ENCODE measurements at regions not wholly inside any gene's neighbourhood (a gene's known extent, or its start where the extent isn't known, plus 50 kb on each side); places are given as distances from the start of the nearest gene placed in this dataset.

DNA sequence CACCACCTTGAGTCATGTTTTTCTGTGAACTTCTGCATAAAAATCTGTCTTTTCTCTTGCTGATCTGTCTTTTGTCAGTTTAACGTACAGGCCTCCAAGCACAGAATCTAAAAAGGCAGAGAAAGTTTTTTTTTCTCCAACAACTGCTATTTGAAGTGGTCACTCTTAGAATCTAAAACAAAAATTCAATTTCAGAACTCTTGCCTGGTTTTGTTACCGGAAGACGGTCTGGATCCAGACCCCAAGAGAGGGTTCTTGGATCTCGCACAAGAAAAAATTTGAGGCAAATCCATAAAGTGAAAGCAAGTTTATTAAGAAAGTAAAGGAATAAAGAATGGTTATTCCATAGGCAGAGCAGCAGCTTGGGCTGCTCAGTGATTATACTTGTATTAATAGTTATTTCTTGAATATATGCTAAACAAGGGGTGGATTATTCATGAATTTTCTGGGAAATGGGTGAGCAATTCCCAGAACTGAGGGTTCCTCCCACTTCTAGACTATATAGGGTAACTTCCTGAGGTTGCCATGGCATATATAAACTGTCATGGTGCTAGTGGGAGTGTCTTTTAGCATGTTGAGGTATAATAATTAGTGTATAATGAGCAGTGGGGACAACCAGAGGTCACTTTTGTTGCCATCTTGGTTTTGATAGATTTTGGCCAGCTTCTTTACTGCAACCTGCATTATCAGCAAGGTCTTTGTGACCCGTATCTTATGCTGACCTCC, 150.0 kb upstream of the PLEKHA5 start:
- TF ChIP-seq NFIC (IDR thresholded peaks at IDR 0.05): no peak

DNA sequence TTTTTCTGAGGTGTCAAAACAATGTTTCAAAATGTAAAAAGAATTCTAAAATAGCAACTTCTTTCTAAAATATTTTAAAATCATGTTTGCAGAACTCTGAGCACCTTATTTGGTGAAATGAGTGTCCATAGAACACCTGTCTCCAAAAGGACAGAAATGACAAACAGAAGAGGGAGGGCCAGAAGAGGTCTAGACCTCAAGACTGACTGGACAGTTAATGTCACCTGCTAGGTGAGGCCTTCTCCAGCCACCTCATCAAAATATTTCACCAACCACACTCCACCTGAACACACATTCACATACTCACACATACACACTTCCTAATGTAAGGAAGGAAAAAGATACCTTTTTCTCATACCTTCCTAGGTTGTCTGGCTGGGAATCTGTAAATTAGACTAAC, 147.8 kb upstream of the PLEKHA5 start:
- TF ChIP-seq, protein P1, sequence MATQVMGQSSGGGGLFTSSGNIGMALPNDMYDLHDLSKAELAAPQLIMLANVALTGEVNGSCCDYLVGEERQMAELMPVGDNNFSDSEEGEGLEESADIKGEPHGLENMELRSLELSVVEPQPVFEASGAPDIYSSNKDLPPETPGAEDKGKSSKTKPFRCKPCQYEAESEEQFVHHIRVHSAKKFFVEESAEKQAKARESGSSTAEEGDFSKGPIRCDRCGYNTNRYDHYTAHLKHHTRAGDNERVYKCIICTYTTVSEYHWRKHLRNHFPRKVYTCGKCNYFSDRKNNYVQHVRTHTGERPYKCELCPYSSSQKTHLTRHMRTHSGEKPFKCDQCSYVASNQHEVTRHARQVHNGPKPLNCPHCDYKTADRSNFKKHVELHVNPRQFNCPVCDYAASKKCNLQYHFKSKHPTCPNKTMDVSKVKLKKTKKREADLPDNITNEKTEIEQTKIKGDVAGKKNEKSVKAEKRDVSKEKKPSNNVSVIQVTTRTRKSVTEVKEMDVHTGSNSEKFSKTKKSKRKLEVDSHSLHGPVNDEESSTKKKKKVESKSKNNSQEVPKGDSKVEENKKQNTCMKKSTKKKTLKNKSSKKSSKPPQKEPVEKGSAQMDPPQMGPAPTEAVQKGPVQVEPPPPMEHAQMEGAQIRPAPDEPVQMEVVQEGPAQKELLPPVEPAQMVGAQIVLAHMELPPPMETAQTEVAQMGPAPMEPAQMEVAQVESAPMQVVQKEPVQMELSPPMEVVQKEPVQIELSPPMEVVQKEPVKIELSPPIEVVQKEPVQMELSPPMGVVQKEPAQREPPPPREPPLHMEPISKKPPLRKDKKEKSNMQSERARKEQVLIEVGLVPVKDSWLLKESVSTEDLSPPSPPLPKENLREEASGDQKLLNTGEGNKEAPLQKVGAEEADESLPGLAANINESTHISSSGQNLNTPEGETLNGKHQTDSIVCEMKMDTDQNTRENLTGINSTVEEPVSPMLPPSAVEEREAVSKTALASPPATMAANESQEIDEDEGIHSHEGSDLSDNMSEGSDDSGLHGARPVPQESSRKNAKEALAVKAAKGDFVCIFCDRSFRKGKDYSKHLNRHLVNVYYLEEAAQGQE (IDR thresholded peaks at IDR 0.05; ENCODE audit: low read depth): no peak
- TF ChIP-seq, protein P2, sequence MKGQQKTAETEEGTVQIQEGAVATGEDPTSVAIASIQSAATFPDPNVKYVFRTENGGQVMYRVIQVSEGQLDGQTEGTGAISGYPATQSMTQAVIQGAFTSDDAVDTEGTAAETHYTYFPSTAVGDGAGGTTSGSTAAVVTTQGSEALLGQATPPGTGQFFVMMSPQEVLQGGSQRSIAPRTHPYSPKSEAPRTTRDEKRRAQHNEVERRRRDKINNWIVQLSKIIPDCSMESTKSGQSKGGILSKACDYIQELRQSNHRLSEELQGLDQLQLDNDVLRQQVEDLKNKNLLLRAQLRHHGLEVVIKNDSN (IDR thresholded peaks at IDR 0.05): no peak
- TF ChIP-seq EGR1 (IDR thresholded peaks at IDR 0.05): no peak
- no peak for TF ChIP-seq RAD21 (IDR thresholded peaks at IDR 0.05; ENCODE audit: low read depth)
- TF ChIP-seq EP300 (IDR thresholded peaks at IDR 0.05; ENCODE audit: borderline replicate concordance): no peak
- TF ChIP-seq, protein P3, sequence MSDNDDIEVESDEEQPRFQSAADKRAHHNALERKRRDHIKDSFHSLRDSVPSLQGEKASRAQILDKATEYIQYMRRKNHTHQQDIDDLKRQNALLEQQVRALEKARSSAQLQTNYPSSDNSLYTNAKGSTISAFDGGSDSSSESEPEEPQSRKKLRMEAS (IDR thresholded peaks at IDR 0.05): no peak
- no peak for TF ChIP-seq ZBTB7A (IDR thresholded peaks at IDR 0.05; ENCODE audit: low read depth)
- TF ChIP-seq FOXM1 (IDR thresholded peaks at IDR 0.05; ENCODE audit: borderline replicate concordance, low read depth): no peak
- no peak for TF ChIP-seq TCF12 (IDR thresholded peaks at IDR 0.05; ENCODE audit: low read depth)
- TF ChIP-seq YY1 (IDR thresholded peaks at IDR 0.05; ENCODE audit: low read depth): no peak
- no peak for TF ChIP-seq CEBPB (IDR thresholded peaks at IDR 0.05)
- TF ChIP-seq TAF1 (IDR thresholded peaks at IDR 0.05; ENCODE audit: low read depth): no peak
- TF ChIP-seq CREB1 (IDR thresholded peaks at IDR 0.05; ENCODE audit: low read depth): no peak
- TF ChIP-seq TEAD4 (IDR thresholded peaks at IDR 0.05): no peak
- no peak for TF ChIP-seq NFIC (IDR thresholded peaks at IDR 0.05)

DNA sequence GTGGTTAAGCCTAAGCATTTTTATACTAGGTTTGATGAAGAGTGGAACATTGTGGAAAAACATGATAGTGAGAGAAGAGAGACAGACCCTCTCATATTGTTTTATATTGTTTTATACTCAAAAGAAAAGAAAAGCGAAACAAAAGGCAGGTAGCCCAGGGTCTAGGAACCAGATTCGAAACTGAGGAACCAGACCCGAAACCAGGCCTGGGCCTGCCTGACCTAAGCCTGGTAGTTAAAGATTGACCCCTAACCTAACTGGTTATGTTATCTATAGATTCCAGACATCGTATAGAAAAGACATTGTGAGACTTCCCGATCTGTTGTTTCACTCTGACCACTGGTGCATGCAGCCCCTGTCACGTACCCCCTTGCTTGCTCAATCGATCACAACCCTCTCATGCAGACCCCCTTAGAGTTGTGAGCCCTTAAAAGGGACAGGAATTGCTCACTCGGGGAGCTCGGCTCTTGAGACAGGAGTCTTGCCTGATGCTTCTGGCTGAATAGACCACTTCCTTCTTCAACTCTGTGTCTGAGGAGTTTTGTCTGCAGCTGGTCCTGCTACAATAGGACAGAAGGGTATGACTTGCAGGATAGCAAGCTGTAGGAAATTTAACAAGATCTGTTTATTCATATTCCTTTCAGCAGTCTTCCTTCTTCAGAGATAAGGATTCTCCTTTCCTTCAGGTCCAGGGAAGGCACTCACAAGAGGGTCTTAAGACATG, 147.1 kb upstream of the PLEKHA5 start:
- no peak for TF ChIP-seq CEBPB (IDR thresholded peaks at IDR 0.05)
- TF ChIP-seq CREB1 (IDR thresholded peaks at IDR 0.05; ENCODE audit: low read depth): no peak
- TF ChIP-seq TEAD4 (IDR thresholded peaks at IDR 0.05): no peak
- TF ChIP-seq, protein P2 (IDR thresholded peaks at IDR 0.05): no peak
- TF ChIP-seq EGR1 (IDR thresholded peaks at IDR 0.05): no peak
- TF ChIP-seq RAD21 (IDR thresholded peaks at IDR 0.05; ENCODE audit: low read depth): no peak
- TF ChIP-seq, protein P1 (IDR thresholded peaks at IDR 0.05; ENCODE audit: low read depth): no peak
- TF ChIP-seq TCF12 (IDR thresholded peaks at IDR 0.05; ENCODE audit: low read depth): no peak
- TF ChIP-seq TAF1 (IDR thresholded peaks at IDR 0.05; ENCODE audit: low read depth): no peak
- TF ChIP-seq FOXM1 (IDR thresholded peaks at IDR 0.05; ENCODE audit: borderline replicate concordance, low read depth): no peak
- no peak for TF ChIP-seq EP300 (IDR thresholded peaks at IDR 0.05; ENCODE audit: borderline replicate concordance)

DNA sequence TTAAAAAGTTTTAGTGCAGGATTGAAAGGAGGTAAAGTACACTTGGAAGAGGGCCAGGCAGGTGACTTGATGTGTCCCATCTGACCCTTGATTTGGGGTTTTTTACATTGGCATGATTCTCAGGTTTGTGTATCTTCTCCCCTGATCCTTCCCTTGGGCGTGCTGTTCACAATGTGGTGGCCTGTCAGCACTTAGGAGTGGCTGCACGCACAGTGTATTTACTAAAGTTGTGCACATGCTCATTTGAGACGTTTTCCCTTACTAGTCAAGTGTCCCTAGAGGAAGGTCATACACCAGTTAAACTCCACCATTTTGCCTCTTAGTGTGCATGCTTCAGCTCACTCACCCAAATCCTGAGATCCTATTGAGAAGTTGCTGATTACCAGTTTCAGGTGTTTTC, 145.7 kb upstream of the PLEKHA5 start:
- TF ChIP-seq FOXM1 (IDR thresholded peaks at IDR 0.05; ENCODE audit: borderline replicate concordance, low read depth) (no peak), TAF1 (IDR thresholded peaks at IDR 0.05; ENCODE audit: low read depth) (no peak), TCF12 (IDR thresholded peaks at IDR 0.05; ENCODE audit: low read depth) (no peak), EGR1 (IDR thresholded peaks at IDR 0.05) (no peak), YY1 (IDR thresholded peaks at IDR 0.05; ENCODE audit: low read depth) (no peak), NFIC (IDR thresholded peaks at IDR 0.05) (no peak), CREB1 (IDR thresholded peaks at IDR 0.05; ENCODE audit: low read depth) (no peak), RAD21 (IDR thresholded peaks at IDR 0.05; ENCODE audit: low read depth) (no peak), EP300 (IDR thresholded peaks at IDR 0.05; ENCODE audit: borderline replicate concordance) (no peak), ZBTB7A (IDR thresholded peaks at IDR 0.05; ENCODE audit: low read depth) (no peak), TEAD4 (IDR thresholded peaks at IDR 0.05) (no peak), CEBPB (IDR thresholded peaks at IDR 0.05) (no peak)
- TF ChIP-seq, protein P1 (IDR thresholded peaks at IDR 0.05; ENCODE audit: low read depth): no peak
- TF ChIP-seq, protein P3 (IDR thresholded peaks at IDR 0.05): no peak
- TF ChIP-seq, protein P2 (IDR thresholded peaks at IDR 0.05): no peak
